GM19043 (cell line): ENCODE measurements at regions not wholly inside any gene's neighbourhood (a gene's known extent, or its start where the extent isn't known, plus 50 kb on each side); places are given as distances from the start of the nearest gene placed in this dataset.

Experiments
- ATAC-seq: cut with Tn5 transposase; IDR thresholded peaks from one replicate; pipeline ENCODE4 v1.9.1; 2021; ENCODE audit warnings: low read depth; ENCODE audit not compliant: unreplicated experiment

DNA sequence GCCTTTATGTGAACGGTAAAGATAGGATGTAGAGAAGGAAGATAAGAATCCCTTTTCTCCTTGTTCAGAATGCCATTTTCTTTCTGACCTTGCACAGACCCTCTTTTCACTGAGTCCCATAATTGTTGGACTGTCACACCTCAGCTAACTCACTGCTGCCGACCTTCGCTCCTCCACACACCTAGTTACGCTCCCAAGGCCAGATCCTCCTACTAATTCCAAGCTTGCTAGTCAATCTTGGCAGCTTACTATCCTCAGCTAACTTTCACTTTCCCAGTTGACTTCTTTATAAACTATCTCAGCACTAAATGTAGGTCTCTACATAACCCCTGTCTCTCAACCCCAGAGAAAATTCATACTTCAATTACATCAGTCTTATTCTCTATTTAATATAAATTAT lies 471.8 kb upstream of the PRMT6 start:
- ATAC-seq, result no peak

DNA sequence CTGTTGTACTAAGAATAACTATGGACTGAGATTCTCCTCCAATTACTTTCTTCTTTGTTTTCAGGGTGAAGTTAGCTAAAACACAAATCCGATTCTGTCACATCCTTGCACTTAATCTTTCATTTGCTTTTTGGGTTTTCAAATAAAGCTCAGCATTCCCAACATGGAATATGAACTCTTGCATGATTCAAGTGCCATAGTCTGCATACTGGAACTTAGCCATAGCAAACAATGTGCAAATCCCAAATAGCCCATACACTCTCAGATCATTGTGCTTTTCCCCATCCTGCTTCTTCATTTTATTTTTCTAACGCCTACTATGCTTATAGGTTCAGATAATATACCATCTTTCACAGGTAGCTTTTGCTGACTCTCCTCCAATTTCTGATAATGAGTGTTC lies 455.8 kb upstream of the PRMT6 start:
- ATAC-seq, result no peak

DNA sequence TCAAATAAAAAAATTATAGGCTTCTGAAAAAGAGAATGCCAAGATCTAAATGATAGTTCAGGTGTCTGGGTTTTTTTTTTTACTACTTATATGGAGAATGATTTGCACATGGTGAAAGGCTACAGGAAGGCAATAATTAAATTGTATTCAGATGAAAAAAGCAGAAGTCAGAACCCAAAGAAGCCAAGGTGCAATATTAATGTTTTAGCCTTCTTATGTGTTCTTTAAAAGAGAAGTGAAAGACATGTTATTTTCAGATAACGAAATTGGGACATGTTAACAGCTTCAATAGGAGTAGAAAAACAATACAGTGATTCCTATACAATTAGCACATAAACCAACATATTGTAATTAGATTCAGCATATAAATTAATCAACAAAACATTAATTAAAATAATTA lies 452.9 kb upstream of the PRMT6 start:
- ATAC-seq, result no peak

DNA sequence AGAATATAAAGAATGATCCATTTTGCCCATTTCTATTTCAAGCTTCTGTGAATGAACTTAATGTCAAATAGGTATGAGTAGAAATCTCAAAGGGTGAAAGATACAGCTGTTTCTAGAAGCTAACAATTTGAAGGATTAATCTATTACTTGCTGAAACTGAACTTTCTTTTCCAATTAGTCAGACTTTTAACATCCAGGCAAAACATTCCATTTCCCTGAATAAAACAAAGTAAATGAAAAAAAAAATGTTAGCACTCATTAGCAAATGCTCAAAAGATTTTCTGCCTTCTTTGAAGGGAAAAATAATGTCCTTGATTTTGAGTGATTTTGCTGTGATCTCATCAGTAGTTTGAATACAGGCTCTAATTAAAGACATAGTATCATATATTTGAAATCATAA lies 447.6 kb upstream of the PRMT6 start:
- ATAC-seq, result no peak

DNA sequence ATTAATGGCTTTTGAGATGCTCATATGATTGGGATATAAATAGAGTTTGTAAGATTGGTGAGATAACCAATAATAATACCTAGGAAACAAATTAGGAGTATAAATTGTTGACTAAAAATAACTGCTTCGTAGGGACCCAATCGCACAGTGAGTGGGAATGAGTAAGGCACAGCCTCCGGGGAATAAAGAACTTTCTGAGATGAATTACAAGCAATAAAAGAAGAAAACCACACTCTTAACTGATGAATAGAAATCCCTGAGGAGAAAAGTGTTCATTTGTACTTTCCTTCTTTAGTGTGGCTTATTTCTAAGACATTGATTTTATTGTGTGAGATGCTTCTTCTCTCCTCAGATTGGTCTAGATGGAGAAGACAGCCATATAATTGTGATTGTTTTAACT lies 443.4 kb upstream of the PRMT6 start:
- no peak for ATAC-seq

DNA sequence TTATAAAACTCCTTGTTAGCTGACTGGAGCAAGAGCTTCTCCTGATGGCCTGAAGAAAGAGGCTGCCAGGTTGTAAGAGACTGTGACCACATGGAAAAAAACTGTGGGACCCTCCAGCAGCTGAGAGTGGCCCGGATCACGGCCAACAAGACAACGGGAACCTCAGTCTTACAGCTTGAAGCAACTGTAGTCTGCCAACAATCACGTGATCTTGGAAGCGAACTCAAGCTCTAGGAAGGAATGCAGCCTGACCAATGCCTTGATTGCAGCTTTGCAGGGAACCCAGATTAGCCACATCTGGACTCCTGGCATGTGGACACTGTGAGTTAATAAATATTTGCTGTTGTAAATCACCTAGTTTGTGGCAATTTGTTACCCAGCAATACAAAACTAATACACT lies 442.6 kb upstream of the PRMT6 start:
- ATAC-seq, result no peak

DNA sequence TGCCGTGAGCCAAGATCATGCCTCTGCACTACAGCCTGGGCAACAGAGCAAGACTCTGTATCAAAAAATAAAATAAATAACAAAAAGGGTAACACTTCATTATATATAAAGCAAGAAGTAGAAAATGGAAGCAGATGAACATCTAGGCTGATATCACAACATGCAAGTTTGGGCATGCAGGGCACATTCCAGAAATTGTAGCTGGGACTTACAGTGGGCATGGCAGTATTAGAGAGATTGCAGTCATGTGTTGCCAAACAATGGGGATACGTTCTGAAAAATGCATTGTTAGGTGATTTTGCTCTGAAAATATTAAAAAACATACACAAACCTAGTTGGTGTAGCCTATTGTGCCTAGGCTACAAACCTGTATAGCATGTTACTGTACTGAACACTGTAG lies 441.0 kb upstream of the PRMT6 start:
- ATAC-seq, result no peak

DNA sequence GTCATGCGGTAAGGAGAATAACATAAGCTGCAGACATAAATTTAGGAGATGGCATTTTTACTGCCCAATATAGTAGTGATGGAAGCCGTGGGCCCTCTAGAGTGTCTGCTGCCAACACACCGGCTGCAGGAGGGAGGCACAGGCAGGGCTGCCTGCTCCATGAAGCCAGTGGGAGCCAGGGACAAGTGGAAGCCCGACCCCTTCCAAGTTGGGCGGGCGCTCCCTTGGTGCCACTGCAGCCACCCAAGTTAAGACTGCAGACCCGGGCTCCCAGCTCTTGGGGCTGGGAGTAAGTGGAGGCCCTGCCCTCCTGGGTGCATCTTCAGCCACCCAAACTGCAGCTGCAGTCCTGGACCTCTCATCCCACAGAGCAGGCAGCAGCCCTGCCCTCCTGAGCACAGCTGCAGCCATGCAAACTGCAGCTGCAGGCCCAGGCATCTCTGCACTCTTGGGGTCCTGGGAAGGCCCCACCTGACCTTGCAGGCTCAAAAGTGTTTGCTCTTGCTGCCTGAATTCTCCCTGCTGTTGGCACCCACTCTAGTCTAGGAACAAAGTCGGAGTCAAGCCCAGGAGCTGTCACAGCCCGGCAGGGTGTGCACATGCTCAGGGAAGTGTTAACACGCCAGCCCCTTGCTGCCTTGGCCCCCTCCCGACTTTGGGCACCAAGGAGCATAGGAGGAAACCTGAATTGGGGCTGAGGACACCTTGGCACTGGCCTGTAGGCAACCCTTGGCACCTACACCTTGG lies 437.2 kb upstream of the PRMT6 start:
- ATAC-seq, result no peak

DNA sequence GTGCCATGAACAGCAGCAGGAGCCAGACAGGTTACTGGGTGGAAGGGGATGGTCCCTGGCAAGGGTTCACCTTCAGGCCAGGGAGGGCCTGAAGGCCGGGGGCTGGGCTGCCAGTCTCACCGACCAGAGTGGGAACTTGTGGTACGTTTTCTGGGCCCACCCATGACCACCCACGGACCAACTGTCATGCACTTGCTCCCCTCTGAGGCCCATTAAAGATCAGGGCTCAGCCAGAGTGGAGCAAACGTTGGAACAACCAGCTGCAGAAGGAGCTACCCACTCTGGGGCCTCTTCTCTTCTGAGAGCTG lies 436.7 kb upstream of the PRMT6 start:
- no peak for ATAC-seq

DNA sequence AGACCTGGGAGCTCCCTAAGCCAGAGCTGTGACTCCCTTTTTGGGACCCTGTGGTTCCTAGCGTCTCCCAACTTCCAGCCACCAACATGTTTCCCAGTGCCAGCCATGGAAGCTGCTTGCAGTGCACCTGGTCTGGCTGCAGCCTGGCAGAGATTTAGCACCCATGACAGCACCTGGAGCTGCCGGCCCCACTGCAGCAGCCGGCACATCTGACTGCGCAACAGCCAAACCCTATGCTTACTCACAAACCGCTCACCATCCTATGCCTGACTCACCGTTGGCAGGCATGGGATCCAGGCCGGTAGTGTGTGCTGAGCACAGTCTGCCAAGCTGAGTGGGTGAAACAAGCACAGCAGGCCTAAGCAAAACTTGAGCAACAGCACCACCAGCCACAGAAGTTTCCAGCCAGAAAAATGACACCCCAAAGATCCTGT lies 435.9 kb upstream of the PRMT6 start:
- no peak for ATAC-seq

DNA sequence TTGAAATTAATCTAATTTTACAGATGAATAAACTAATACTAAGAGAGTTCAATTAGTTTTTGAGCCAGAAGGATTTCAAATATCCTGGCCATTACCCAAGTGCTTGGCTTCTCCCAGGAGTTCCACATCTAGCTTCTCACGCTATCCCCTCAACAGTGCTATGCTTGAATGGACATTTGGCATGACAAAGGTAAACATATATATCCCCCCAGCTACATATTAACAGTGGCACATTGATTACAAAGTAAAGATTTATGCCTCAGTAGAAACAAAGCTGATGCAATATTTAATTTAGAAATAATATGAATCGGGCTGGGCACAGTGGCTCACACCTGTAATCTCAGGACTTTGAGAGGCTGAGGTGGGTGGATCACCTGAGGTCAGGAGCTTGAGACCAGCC lies 434.6 kb upstream of the PRMT6 start:
- ATAC-seq, result no peak

DNA sequence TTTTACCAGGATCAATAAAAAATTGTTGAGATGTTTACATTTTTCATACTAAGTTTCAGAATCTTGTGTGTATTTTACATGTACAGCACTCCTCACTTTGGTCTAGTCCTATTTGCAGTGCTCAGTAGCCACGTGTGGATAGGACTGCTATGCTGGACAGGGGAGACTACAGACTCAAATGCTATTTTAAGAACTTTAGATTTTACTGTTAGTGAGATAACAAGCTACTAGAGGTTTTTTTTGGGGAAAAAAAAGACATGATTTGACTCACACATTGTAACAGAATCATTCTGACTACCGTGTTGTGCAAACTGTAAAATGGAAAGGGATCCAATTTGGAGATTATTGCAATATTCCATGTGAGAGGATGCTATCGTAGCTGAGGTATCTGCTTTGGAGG lies 418.9 kb upstream of the PRMT6 start:
- no peak for ATAC-seq

DNA sequence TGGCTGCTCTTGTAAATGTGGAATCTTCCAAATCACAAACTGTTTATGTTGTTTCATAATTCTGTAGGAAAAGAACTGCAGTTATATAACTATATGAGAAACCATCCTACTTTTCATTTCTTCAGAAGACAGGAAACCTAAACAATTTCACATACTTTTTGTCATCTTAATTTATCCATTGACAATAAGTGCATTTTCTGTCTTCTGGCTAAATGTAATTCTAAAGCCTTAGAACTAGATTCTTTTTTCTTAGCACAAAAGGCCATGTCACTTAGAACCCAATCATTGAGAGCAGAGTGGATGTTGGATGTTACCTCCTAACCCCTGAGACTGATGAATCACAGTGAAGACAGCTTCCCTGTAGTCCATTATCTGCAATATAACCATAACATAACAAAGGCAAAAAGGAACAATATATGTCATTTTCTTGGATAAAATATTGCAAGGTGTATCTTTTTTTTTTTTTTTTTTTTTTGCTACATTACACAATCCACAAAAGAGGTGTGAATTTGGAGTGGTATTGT lies 410.2 kb upstream of the PRMT6 start:
- ATAC-seq, result no peak

DNA sequence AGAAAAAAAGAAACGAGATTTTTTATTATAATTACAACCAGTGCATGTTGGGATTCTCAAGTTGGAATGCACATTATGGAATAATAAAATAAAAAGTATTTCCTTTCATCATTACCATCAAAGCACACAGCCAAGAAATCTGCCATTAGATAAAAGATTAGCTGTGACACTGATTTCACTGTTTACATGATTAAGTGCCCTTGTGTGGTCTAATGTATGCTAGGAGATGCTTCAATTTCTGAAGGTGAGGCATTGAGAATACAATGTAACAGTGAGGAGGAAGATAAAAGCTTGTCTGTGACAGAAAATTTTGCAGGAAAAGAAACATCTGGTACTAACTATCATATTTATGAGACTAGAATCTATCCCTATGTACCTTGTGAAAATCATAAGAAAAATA lies 409.7 kb upstream of the PRMT6 start:
- no peak for ATAC-seq

DNA sequence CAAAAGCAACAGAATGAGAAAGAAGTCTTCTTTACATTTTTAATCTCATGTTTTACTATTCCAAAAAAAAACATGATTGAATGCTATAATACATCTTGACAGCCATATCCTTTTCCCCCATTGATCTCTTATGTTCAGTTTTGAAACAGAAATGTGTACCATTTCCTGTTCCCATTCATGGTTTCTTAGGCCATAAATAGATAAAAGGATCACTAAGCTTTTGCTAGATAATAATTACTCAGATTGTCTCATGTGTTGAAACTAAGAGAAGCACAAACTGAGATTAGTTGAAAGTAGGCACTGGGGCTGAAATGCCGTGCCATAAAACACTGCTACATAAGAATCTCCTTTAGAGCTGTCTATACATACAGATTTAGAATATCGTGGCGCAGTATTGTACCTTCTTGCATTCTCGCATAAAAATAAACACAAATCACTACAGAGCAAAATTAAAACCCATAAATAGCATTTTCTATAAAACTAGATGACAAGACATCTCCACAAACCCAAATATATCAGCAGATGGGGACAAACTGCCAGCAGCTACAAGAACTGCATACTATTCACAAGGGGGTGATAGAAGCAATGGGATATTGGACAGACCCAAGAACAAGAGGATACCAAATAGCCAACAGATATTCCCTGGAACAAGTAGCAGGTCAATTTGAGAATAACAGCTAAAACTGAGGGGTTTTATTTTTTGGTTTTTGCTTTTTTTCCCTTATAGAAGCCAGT lies 405.3 kb upstream of the PRMT6 start:
- ATAC-seq, result no peak

DNA sequence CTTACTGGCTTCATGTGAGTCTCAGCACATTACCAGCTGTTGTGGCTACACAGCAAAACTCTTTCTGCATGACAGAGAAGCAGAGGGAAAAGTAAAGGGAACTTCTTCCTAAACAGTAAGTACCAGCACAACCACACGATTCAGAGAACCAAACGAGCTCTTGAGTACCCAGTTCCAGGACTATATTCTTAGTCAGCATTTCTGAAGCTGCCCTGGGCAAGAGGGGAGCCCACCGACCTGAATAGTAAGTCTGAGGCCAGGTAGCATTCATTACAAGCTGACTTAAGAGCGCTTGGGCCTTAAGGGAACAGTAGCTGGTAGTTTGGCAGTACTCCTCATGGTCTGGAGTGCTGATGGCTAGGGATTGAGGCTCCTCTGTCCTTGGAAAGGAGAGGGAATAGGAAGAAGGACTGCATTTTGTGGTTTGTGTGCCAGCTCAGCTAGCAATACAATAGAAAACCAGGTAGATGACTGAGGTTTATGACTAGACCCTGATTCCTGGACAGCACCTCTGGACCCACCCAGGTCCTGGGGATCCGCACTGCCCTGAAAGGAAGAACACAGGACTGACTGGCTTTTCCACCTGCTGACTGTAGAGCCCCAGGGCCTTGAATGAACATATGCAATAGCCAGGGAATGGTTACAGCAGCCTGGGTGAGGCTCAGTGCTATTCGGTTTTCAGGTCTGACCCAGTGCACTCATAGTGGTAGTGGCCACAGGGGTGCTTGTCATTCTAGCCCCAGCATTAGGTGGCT lies 396.8 kb upstream of the PRMT6 start:
- ATAC-seq, result no peak

DNA sequence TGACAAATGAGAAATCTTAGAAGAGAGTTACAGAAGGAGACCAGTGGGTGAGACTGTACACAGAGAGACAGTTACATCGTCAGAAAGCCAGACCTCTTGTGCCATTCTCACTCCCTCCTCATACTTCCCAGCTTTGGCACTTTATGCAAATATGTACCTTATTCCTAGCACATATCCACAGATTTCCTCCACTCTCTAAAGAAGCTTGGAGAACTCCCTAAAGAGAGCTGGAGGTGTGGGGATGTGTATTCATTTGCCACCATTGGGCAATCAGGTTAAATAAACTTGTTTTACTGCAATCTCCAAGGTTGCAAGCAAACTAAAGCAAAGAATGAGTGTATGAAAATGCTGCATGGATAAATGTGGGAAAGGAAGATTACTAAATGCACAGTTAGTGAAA lies 380.9 kb upstream of the PRMT6 start:
- ATAC-seq, result no peak

DNA sequence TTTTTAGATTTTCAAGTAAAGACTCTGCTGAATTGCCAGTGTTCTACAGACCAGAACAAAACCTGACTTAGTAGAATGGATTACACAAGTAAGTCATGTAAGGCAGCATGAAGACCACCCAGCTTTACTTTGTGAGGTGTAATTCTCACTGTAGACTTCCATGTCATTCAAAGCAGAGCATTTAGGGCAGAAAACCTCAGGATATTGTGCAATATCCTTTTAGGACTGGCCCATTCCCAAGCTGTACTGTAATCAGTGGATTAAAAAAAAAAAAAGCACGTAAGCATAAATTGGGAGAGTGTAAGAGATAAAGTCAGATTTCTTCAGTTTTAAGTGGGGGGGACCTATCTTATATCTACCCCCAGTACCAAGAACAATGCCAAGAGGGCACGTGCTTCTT lies 380.5 kb upstream of the PRMT6 start:
- no peak for ATAC-seq

DNA sequence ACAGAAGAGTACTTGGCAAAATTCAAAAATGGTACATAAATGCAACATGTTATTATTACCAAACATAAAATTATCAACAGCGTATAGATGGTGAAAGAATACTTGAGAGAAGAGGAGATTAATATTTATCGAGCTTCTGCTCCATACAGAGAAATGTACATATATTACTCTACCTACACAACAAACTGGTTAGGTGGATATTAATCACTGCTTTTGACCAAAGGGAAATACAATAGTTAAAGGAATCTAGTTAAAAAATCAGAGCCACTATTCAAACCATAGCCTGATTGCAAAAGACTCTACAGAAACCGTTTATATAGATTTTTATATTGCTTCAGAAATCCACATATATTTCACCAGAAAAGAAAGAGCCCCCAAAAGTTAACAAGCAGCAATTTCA lies 379.3 kb upstream of the PRMT6 start:
- ATAC-seq, result no peak

DNA sequence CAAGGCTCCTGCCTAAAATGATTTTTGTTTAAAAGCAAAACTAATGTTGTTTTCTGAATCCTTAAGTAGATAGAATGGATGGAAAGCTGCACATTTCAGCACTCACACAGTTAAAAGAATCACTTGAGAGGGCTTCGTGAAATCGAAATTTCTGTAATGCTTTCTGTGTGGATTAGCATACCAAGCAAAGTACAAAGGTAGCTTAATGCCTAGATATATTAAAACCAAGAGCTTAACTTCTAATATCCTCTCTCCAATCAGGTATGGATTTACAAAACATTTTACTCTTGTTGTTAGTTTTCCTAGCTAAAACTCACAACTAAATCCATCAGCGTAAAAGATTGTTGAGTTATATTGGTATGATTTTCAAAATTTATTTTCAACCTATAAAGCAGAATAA lies 378.8 kb upstream of the PRMT6 start:
- no peak for ATAC-seq

DNA sequence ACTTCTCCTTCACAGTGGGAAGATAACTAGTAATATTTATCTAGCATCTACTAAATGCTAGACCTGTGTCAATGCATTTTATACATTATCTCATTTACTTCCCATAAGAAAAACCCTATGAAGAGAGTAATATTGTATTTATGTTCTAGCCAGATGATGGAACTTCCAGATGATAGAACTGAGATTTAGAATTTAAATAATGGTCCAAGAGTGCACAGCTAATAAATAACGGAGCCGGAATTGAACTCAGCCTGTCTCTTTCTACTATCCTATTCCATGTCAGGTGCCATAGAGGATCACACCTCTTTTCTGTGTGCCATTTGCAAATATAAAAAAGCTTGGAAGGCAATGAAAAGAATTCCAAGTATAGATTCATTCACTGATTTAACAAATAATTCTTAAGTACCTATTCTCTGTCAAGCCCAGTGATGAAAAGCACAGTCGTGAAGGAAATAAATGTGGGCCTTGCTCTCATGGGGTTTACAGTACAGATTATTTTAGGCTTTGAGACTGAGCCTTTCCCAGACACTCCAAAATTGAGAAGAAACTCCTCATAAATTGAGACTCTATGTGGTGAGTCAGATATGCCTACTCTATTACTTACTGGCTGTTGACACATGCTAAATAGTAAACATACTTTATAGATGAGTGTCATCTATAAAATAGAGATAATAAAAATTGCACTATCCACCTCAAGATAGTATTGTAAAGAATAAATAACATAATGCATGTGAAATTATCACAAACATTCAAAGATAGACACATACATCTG lies 378.0 kb upstream of the PRMT6 start:
- ATAC-seq, result no peak
